Tongue (tissue), 1 donor: ENCODE measurements at regions not wholly inside any gene's neighbourhood (a gene's known extent, or its start where the extent isn't known, plus 50 kb on each side); places are given as distances from the start of the nearest gene placed in this dataset.

ENCODE experiments used
- DNase-seq: peaks from one replicate; pipeline ENCODE4 v3.0.0-alpha.2; 2015

DNA sequence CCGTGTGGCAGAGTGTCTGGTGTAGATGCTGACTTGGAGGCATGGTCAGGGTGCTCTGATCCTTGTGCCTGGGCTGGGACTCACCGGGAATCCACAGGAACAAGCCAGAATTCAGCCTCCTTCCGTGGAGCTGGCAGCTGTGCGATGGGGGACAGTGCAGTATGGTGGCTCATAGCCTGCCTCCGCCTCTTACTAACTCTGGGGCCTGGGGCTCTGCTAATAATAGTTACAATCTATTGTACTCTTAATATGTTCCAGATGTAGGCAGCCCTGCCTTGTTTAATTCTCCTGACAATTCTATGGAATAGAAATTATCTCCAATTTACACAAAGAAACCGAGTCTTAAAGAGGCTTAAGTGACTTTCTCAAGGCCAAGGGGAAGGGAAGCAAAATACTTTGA, 77.6 kb downstream of the PCDH1 start:
- peak; percentile 50 for DNase-seq

DNA sequence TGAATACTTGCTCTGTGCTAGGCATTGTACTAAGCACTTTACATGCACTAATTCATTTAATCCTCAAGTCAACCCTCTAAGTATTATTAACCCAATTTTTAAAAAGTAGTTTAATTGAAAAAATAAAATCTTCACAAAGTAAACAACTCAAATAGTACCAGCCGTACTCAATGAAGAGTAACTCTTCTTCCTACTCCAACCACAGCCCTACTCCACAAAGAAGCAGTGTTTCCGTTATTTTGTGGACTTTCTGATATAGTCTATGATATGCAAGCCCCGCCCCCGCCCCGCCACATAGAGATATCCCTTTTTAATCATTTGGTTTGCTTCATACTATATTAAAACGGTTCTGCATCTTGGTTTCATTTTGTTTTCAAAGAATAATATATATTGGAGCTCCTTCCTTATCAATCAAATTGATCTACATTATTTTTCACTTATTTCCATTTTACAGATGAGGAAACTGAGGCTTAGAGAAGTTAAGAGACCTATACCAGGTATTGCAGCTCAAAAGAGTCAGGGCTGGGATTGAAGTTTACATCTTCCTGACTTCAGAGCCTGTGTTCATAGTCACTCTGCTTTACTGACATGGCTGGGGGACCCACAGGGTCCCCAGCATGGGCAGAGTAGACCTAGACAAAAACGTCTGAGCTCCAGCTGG, 78.6 kb downstream of the PCDH1 start:
- no peak for DNase-seq

DNA sequence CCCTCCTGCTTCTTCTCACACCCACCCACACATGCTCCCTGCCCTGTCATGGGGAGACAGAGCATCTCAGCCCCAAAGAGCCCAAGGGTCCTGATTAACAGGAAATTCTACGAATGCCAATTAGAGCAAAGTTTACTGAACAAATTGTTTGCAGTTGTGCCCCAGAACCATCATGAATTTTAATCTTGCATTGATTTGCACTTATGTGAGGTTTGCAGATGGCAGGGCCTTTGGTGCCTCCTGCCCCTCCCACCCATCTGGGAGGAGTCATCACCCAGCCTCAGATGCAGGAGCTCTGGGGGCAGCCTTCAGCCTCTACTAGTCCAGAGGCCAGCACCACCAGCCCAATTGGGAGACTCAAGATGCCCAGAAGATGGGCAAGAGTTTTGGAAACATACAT, 80.8 kb downstream of the PCDH1 start:
- no peak for DNase-seq

DNA sequence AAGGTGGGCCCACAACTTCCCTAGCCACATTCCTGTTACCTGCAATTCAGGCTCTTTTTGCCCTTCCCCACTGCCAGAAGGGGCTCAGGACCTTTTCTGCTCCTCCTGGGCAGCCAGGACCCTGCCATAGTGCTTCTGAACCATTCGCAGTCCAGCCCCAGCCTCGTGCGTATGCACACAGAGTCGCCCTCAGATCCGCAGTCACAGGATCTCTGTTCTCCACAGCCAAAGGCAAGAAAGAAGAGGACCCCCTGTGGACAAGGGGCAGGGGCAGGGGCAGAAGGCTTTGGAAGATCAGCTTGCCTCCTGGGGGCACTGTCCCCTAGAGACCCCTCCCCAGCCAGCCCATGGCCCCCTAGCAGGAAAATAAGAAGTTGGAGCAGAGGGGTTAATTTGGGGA, 82.8 kb downstream of the PCDH1 start:
- DNase-seq: no peak

DNA sequence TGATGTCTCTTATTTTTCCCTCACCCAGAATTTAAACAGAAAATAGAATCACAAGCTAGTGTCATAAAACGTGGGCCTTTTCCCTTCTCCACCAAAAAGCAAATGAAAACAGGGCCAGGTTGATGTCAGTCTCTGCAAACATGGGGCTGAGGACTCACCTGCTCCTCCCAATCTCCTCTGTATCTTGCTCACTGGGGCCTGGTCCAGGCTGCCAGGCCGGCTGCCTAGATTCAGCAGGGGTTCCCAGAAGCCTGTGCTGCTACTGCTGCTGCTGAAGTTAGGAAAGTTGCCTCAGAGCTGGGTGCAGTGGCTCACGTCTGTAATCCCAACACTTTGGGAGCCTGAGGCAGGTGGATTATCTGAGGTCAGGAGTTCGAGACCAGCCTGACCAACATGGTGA, 84.3 kb downstream of the PCDH1 start:
- DNase-seq: no peak

DNA sequence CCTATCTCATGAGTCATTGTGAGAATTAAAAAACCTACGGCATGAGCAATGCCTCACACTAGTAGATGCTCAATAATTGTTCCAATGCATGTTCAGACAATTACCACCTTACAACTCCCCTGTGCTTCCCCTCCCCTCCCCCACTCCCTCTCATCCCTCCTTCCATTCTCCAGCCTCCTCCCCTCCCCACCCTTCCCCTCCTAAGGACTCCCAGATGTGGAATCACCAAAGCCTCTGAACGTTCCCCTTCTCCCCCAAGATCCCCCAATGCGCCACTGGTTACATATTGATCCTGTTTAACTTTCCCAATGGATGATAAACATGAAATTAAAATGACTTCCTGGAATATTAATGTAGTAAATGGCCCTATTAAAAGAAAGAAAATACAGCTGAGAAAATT, 84.8 kb downstream of the PCDH1 start:
- DNase-seq: no peak

DNA sequence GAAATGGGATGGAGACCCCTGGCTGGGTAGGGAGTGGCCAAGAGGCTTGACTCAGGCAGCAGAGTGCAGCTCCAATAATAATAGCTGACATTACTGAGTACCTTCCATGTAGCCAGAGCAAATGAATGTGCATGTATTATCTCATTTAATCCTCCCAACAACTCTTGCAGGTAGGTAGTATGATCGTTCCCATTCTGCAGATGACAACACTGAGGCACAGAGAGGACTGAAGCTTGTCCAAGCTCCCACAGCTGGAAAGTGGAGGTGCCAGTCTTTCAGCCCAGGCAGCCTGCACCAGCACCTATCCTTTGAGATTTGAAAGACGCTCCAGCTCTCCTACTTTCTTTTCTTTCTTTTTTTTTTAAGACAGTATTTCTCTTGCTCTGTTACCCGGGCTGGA, 87.6 kb downstream of the PCDH1 start:
- DNase-seq: no peak

DNA sequence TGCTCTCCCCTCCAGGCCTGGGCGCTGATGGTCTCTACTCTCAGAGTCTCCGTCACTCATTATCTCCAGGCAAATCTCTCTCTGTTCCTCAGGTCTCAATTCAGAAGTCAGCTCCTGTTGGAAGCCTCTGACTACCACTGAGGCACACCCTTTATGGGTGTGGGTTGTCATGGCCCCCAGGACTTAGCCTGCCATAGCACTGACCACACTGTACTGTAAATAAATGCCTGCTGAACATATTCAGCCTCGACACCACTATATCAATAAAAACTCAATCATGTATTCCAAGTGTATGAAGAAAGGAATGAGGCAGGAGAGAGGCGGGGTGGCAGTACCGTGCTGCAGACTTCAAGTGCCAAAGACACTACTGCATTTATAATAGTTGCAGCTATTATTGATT, 88.9 kb downstream of the PCDH1 start:
- no peak for DNase-seq

DNA sequence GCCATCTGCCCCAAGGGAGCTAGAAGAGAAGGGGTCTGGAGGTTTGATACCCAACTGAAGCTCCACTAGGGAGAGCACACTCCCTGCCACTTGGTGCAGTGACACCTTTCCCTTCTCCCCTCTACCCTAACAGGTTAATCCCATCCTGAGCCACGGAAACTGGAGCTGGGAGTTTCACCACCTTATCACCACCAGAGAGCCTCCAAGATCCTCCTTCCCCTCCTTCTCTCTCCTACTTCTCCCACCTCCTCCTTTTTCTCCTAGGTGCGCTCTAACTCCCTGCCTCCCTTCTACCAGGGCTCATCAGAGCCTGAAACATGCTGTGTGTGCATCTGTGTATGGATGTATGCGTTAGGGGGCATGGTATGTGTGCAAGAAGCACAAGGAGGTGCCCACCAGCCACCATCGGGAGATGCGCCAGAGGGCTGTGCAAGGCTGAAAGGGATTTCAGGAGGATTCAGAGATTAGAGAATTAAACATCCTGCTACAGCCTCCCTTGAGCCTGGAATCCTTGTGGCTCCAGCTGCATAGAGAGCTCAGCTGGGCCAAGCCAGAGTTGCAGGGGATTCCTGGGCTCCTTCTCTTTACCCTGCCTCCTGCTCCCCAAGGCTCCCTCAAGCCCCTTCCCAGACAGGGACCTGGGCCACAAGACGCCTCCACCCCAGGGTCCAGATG, 89.8 kb downstream of the PCDH1 start:
- DNase-seq: no peak

DNA sequence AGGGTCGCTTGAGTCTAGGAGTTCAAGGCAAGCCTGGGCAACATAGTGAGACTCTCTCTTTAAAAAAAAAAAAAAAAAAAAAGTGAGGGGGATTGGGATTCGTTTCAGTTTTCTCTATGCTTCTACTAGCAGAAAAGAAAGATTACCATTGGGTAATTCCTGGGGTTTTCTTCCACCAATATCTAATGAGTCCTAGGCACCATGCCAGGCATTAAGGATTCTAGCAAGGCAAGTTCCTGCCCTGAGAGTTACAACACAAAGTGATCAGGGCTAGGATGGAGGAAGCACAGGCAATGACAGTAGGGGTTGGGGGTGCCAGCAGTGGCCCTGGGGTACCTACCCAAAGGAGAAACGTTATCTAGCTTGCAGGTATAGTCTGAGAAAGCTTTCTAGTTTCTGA, 90.8 kb downstream of the PCDH1 start:
- DNase-seq: no peak

DNA sequence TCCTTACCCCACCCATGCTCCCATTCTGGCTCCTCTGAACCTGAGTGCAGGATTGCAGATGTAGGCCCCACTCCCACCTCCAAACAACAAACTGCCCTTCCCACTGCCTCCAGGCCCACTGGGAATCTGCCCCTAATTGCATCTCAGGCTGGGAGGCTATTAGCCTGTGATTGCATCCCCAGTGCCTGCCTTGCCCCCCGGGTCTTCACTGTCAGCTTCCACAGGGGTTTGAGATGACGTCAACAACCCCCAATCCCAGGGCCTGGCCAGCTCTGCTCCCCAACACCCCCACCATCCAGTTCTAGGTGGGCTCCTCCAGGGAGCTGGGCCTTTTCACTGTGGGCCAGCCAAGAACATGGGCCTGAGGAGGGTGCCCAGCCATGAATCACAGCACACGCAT, 91.5 kb downstream of the PCDH1 start:
- DNase-seq: no peak

DNA sequence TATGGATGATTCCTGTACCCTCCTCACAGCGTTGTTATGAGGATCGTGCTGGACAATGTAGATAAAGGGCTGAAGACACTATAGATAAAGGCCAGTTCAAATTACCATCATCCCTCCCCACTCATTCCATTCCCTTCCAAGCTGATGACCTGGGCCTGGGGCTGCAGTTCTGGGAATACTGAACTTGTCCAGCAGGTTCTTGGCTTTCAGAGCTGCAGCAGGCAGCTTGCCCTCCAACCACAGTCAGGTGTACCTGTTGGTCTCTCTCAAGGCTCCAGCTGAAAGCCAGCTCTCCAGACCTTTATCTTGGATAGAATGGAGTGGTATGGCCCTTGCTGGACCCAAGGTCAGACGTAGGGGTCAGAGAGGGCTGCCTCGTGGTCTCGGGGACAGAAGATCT, 92.5 kb downstream of the PCDH1 start:
- DNase-seq: no peak

DNA sequence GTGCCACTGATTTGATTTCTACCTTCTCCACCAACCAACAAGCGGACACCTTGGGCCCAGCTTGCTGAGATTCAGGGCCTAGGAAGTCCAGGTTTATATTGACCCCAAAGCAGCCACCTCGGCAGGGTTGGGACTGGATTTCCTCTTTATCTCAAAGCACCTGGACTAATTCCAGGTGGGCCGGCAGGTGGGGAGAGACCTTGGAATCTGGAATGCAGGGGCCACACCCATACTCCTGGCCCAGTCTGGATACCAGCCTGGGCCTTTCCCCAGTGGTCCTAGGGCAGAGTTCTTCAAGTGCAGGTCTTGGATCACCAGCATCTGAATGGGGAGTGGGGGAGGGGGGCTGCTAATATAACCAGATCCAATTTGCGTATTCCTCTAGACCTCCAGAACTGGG, 93.1 kb downstream of the PCDH1 start:
- no peak for DNase-seq

DNA sequence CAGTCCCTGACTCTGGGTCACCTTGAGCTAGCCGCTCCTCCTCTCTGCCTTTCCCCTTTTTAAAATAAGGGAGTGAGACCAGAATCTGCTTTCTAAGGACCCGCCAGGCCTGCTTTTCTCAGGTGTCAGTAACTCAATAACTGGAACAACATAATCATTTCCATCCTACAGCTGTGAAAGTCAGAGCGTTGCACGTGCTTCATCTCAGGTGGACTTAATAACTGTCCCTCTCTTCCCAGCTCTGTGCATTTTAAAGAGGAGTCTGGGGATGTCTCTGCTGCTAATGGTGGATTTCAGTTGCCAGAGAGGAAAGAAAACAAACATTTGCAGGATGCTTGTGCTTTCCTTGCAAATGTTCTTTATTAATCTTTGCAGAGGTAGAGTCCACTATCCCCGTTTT, 93.7 kb downstream of the PCDH1 start:
- DNase-seq: peak; percentile 27

DNA sequence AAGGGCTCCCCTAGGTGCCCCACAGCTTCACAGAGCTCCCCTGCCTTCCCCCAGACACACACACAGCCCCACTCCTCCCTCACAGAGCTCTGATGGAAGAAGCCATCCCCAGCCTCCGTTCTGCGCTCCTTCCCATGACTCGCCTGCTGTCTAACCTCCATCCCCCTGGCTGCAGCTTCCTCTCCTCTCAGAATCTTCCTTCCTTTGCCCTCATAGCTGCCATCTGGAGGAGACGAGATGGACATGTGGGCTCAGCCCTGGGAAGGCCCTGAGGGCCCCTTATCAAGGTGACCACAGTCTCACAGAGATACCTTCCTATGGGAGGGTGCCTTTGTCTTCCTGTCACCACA, 94.3 kb downstream of the PCDH1 start:
- no peak for DNase-seq

DNA sequence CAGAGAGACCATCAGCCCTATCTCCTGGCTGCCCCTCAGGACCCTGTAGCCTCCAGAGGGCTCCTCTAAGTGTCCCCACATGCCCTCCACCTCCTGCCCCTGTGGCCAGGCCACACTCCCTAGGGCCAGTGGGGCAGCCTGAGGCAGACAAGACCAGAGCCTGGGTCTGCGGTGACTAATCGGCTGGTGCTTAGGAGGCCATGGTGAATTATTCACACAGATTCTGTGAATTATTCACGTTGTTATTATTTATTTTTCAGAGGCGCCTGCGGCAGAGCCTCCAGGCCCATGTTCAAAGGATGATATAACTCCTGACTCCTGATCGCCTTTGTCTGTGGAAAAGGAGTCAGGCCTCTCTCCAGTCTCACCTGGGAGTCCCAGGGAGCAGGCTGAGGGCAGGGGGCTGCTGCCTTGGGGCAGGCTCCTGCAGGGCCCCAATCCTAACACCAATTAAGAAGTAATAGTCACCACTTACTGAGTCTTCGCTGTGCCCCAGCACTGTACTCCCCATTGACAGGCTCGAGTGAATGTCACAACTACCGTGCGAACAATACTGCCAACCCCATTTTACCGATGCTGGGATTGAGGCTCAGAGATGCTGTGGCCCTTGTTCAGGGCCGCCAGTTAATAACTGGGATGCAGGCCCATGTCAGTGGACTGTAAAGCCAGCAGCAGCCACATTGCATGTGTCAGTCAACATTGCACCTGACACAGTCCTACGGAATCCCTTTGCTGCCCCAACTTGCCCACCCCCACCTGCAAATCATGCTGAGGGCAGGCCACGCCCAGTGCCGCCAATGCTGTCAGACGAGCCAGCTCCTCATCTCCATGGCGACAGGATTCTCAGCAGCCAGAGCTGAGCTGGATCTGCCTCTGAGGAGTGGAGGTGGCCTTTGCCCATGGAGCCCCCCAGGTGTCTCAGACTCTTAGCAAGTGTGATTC, 94.9 kb downstream of the PCDH1 start:
- peak; percentile 40 for DNase-seq

DNA sequence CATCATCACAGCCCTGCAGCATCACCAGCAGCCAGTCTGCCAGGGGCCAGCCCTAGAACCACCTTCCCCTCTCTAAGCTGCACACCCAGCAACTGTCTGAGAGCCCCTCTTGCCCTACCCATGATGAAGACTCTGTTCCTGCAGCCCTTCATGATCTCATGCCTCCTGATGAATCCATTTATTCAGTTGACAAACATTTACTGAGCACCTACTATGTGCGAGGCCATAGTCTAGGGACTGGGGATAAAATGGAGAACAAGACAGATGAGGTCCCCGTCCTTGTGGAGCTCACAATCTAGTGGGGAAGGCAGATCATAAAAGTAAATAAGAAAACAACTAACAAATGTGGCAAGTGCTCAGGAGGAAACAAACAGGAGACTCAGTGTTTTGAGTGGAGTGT, 96.3 kb downstream of the PCDH1 start:
- DNase-seq: no peak

DNA sequence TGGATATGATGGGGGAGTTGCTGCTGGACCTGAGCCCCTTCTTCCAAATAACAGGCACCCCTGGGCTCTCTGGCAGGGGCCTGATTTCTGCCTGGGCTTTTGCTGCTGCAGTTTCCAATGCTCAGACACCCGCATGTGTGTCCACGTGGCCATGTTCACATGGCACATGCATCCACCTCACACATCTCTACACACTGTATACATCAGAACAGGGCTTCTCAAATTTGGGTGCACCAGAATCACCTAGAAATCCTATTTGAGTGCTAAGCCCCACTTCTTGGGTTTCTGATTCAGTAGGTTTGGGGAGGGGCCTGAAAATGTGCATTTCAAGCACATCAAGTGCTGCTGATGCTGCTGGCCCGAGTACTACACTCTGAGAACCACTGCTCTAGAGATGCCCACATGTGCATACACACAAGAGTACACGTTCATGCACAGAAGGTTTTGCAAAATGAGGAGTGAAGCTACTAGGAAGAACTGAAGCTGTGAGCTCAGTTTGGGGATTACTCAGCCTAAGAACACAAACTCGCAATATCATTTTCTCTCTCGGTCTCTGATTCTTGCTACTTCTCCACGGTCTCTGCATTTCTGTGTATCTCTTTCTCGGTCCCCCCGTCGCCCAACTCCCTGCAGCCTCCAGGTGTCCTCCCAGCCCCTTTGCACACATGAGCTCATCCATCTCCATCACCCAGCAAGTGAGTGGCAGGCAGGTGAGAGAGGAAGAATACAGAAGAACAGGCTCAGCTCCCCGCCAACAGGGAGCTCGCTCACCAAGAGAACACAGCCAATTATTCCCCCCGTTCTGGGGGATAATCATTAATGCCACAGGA, 97.0 kb downstream of the PCDH1 start:
- DNase-seq: no peak

DNA sequence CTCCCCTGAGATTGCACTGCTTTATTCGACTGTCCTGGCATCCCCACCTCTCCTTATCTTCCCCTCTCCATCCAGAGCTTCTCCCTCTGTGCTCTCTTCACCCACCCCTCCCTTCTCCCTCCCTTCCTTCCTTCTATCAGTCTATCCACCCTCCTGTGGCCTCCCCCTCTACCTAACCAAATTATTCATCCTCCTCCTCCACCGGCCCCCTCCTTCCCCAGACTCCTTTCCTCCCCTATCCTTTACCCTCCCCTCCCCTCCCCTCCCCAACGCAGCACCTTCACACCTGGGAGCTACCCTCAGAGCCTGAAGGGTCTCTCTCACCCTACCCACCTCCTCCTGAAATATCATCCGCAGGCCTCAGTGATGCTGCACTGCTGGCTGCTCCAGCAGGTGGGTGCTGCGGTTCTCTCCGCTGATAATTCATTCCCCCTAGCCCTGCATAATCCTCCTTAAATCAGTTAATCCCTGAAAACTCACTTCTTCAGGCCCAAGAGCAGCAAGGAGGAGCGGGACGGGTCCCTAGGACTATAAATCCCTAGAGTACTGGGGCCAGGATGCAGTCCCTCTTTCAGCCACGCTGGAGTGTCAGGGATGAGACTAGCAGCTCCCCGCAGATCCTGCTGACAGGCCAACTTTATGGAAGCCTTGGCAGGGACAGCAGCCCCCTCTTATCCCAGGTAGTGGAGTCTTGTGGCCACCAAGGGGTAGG, 97.8 kb downstream of the PCDH1 start:
- DNase-seq: no peak

DNA sequence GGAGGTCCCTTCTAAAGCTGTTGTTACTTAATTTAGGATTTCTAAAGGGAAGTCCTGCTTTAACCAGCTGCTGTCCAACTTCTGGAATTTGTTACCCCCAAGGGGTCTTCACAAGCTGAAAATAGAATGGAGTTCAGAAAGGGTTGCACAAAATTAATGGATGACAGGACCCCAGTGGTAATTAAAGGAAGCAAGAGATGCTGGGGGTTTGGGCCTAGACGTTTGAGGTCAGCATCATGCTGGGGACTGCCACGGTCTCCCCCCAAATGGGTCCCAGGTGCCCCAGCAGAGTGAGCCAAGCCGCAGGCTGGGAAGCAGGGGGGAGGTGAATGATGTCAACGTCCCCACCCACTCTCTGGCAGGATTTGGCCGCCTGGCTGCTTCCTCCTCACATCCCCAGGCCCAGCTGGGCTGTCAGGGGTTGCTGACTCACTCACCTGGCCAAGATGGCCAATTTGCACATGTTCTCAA, 97.5 kb upstream of the ARAP3 start:
- DNase-seq: peak; percentile 60

DNA sequence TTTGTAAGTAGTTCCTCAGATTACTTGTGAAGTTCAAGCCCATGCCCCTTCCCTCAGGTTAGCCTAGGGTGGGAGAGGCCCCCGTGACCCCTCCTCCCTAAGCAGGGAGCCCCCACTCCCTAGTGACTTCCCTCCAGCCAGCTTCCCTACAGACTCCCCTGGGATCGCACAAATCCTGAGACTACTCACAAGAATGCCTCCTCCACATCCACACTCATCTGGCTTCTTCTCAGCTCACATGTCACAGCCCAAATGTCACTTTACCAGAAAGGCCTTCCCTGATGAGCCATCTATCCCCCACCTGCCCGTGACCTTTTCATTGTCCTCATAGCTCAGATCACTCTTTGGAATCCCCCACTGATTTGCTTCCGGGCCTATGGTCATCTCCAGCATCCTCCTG, 96.7 kb upstream of the ARAP3 start:
- no peak for DNase-seq

DNA sequence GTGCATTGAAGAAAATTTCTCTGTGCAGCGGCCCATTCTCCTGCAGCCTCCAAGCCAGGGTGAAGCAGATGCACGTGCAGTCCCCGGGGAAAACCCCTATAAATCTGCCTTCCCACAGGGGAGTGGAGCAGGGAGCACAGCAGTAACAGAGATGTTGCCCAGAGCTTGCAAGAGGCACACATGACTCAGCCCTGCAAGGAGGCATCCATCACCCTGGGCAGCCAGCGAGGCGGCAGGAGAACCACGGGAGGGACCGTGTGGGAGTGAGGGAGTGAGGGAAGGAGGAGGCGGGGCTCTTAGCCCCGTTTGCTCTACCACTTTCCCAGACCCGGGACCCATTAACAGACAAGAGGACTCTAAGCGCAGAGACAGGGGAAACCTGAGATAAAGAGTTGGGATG, 96.2 kb upstream of the ARAP3 start:
- DNase-seq: no peak
